Ishikawa (cell line): ENCODE measurements at regions not wholly inside any gene's neighbourhood (a gene's known extent, or its start where the extent isn't known, plus 50 kb on each side); places are given as distances from the start of the nearest gene placed in this dataset.

Source experiments
- CEBPB ChIP-seq: IDR thresholded peaks from 2 replicates; pipeline ENCODE4 v1.6.1; 2012
- CREB1 ChIP-seq: IDR thresholded peaks from 2 replicates; pipeline ENCODE4 v1.6.1; 2012; ENCODE audit warnings: low read depth
- EGR1 ChIP-seq: IDR thresholded peaks from 2 replicates; pipeline ENCODE4 v1.6.1; 2012
- EP300 ChIP-seq: IDR thresholded peaks from 2 replicates; pipeline ENCODE4 v1.6.1; 2012; ENCODE audit warnings: borderline replicate concordance
- FOXM1 ChIP-seq: IDR thresholded peaks from 2 replicates; pipeline ENCODE4 v1.6.1; 2012; ENCODE audit warnings: low read depth, borderline replicate concordance
- NFIC ChIP-seq: IDR thresholded peaks from 2 replicates; pipeline ENCODE4 v1.6.1; 2012
- RAD21 ChIP-seq: IDR thresholded peaks from 2 replicates; pipeline ENCODE4 v1.6.1; 2012; ENCODE audit warnings: low read depth
- REST ChIP-seq: IDR thresholded peaks from 2 replicates; pipeline ENCODE4 v1.6.1; 2012; ENCODE audit warnings: low read depth, mild to moderate bottlenecking
- TAF1 ChIP-seq: IDR thresholded peaks from 2 replicates; pipeline ENCODE4 v1.6.1; 2012; ENCODE audit warnings: low read depth, mild to moderate bottlenecking
- TCF12 ChIP-seq: IDR thresholded peaks from 2 replicates; pipeline ENCODE4 v1.6.1; 2012; ENCODE audit warnings: low read depth
- TEAD4 ChIP-seq: IDR thresholded peaks from 2 replicates; pipeline ENCODE4 v1.6.1; 2012
- USF1 ChIP-seq: IDR thresholded peaks from 2 replicates; pipeline ENCODE4 v1.6.1; 2012
- YY1 ChIP-seq: IDR thresholded peaks from 2 replicates; pipeline ENCODE4 v1.6.1; 2012; ENCODE audit warnings: low read depth
- ZBTB7A ChIP-seq: IDR thresholded peaks from 2 replicates; pipeline ENCODE4 v1.6.1; 2012; ENCODE audit warnings: low read depth
- TF ChIP-seq, protein P1 (sequence below): IDR thresholded peaks from 2 replicates; pipeline ENCODE4 v1.6.1; 2012

GRCh38 chr12:116370004-116370404 is 92.5 kb upstream of the MED13L start:
- TF ChIP-seq USF1 (no peak), RAD21 (no peak), CEBPB (no peak), TCF12 (no peak)

- TF ChIP-seq CREB1 (no peak), NFIC (no peak), ZBTB7A (no peak), EP300 (no peak), TAF1 (no peak), TCF12 (no peak), TEAD4 (no peak), REST (no peak), USF1 (no peak), FOXM1 (no peak), EGR1 (no peak), RAD21 (no peak), CEBPB (no peak), YY1 (no peak)
- TF ChIP-seq, protein P1, sequence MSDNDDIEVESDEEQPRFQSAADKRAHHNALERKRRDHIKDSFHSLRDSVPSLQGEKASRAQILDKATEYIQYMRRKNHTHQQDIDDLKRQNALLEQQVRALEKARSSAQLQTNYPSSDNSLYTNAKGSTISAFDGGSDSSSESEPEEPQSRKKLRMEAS, result no peak
Observed at GRCh38 chr12:116370886-116371580, 93.5 kb upstream of the MED13L start.

DNA sequence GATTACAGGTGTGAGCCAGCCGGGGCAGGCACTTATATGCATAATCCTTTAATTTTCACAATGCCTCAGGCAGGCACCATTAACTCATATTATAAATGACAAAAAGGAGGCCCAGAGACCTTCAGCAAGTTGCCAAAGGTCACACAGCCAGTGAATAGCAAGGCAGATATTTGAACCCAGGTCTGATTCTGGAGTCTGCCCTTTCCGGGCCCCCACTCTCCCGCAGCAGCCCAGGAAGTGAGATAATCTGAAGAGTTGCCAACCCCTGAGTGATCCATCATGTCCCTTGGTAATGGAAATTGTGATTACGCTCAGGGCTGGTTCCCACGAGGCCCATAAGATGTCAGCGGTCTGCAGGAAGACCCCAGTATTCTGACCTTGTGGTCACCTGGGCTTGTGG is 95.3 kb upstream of the MED13L start:
- TF ChIP-seq, protein P1, result no peak

- no peak for TF ChIP-seq USF1
Observed at GRCh38 chr12:116373572-116374206, 96.2 kb upstream of the MED13L start.

GRCh38 chr12:116374207-116374606 is 96.7 kb upstream of the MED13L start:
- TF ChIP-seq TEAD4, result no peak
- no peak for TF ChIP-seq YY1
- no peak for TF ChIP-seq TCF12
- no peak for TF ChIP-seq FOXM1
- TF ChIP-seq NFIC, result no peak
- no peak for TF ChIP-seq TAF1
- TF ChIP-seq REST, result no peak

DNA sequence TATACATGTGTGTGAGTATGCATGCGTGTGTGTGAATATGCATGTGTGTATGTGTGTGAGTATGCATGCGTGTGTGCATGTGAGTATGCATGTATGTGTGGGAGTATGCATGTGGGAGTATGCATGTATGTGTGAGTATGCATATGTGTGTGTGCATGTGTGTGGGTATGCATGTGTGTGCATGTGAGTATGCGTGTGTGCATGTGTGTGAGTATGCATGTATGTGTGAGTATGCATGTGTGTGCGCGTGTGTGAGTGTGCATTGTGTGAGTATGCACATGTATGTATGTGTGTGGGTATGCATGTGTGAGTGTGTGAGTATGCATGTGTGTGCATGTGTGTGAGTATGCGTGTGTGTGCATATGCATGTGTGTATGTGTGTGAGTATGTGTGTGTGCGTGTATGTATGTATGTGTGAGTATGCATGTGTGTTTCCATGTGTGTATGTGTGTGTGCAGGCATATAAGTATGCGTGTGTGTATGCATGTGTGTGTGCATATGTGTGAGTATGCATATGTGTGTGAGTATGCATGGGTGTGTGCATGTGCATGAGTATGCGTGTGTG is 97.9 kb upstream of the MED13L start:
- no peak for TF ChIP-seq TEAD4
- TF ChIP-seq, protein P1, result no peak
- TF ChIP-seq TAF1, result no peak
- no peak for TF ChIP-seq CREB1
- TF ChIP-seq REST, result no peak
- no peak for TF ChIP-seq EGR1
